PC-3 (cell line): ENCODE measurements at regions not wholly inside any gene's neighbourhood (a gene's known extent, or its start where the extent isn't known, plus 50 kb on each side); places are given as distances from the start of the nearest gene placed in this dataset.

Experiments
- EZH2 ChIP-seq: fragments of 300-600 bp; sonication (generic); IDR thresholded peaks from one replicate; pipeline ENCODE4 v1.6.1; 2017; ENCODE audit warnings: antibody characterized with exemption, mild to moderate bottlenecking, low read length; ENCODE audit not compliant: unreplicated experiment
- TF ChIP-seq, protein P1 (sequence below): fragments of 300-600 bp; sonication (generic); conservative IDR thresholded peaks from 2 replicates; pipeline ENCODE4 v1.5.1; 2017; ENCODE audit warnings: antibody characterized with exemption, low read depth, mild to moderate bottlenecking, low read length

DNA sequence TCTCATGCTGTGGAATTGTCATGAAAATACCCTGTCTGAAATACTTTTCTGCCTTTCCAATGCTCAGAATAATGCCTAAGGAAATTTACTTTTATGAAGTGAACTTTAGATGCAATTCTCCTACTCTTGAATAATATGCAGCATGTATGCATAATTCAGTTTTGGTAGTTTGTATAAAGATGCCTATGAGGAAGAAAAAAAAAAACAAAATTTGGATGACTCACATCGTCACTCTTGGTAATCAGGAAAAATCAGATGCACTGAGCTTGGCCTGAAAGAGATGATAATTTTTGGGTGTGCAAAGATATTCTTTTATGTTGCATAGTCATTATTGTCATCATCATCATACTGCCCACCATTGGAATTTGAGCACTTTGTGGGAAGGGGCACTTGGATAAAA, 382.1 kb downstream of the ANKRD7 start:
- no peak for TF ChIP-seq EZH2
- TF ChIP-seq, protein P1, sequence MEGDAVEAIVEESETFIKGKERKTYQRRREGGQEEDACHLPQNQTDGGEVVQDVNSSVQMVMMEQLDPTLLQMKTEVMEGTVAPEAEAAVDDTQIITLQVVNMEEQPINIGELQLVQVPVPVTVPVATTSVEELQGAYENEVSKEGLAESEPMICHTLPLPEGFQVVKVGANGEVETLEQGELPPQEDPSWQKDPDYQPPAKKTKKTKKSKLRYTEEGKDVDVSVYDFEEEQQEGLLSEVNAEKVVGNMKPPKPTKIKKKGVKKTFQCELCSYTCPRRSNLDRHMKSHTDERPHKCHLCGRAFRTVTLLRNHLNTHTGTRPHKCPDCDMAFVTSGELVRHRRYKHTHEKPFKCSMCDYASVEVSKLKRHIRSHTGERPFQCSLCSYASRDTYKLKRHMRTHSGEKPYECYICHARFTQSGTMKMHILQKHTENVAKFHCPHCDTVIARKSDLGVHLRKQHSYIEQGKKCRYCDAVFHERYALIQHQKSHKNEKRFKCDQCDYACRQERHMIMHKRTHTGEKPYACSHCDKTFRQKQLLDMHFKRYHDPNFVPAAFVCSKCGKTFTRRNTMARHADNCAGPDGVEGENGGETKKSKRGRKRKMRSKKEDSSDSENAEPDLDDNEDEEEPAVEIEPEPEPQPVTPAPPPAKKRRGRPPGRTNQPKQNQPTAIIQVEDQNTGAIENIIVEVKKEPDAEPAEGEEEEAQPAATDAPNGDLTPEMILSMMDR: no peak
